H9 (cell line): ENCODE measurements at regions not wholly inside any gene's neighbourhood (a gene's known extent, or its start where the extent isn't known, plus 50 kb on each side); places are given as distances from the start of the nearest gene placed in this dataset.

Source experiments
- DNase-seq: peaks from one replicate; pipeline ENCODE4 v3.0.0-alpha.2; 2017
- H2AFZ ChIP-seq: one replicate; pipeline ENCODE4 v1.6.1; 2013; ENCODE audit warnings: mild to moderate bottlenecking, low read length, control low read depth, moderate library complexity
- H2AK5ac ChIP-seq: 2 replicates; pipeline ENCODE4 v1.6.1; 2013; ENCODE audit warnings: low read length, control low read depth, mixed read lengths; ENCODE audit not compliant: insufficient read length
- H2BK120ac ChIP-seq: one replicate; pipeline ENCODE4 v1.6.1; 2013; ENCODE audit warnings: low read depth, mild to moderate bottlenecking, low read length, control low read depth, inconsistent platforms; ENCODE audit not compliant: poor library complexity, severe bottlenecking
- H2BK12ac ChIP-seq: 2 replicates; pipeline ENCODE4 v1.6.1; 2013; ENCODE audit warnings: low read length, control low read depth, mixed read lengths, low read depth; ENCODE audit not compliant: insufficient read length
- H2BK15ac ChIP-seq: 2 replicates; pipeline ENCODE4 v1.6.1; 2013; ENCODE audit warnings: low read depth, low read length, control low read depth
- H2BK20ac ChIP-seq: one replicate; pipeline ENCODE4 v1.6.1; 2013; ENCODE audit warnings: low read depth, mild to moderate bottlenecking, low read length, control low read depth, inconsistent platforms; ENCODE audit not compliant: poor library complexity, severe bottlenecking
- H2BK5ac ChIP-seq: 2 replicates; pipeline ENCODE4 v1.6.1; 2013; ENCODE audit warnings: low read length, control low read depth, mixed read lengths; ENCODE audit not compliant: insufficient read length
- H3K14ac ChIP-seq: 2 replicates; pipeline ENCODE4 v1.6.1; 2013; ENCODE audit warnings: low read length, control low read depth; ENCODE audit not compliant: insufficient read depth
- H3K18ac ChIP-seq: 2 replicates; pipeline ENCODE4 v1.6.1; 2013; ENCODE audit warnings: low read depth, mild to moderate bottlenecking, mixed read lengths, low read length, control low read depth; ENCODE audit not compliant: insufficient read length
- H3K23ac ChIP-seq: 2 replicates; pipeline ENCODE4 v1.6.1; 2013; ENCODE audit warnings: low read length, control low read depth, mixed read lengths, low read depth; ENCODE audit not compliant: insufficient read length
- H3K23me2 ChIP-seq: 2 replicates; pipeline ENCODE4 v1.6.1; 2013; ENCODE audit warnings: low read depth, mild to moderate bottlenecking, mixed read lengths, low read length, control low read depth; ENCODE audit not compliant: insufficient read length, poor library complexity, severe bottlenecking
- H3K27ac ChIP-seq: 2 replicates; pipeline ENCODE4 v1.5.1; 2013; ENCODE audit warnings: low read length, control low read depth, mixed read lengths, low read depth; ENCODE audit not compliant: insufficient read length
- H3K27me3 ChIP-seq: 2 replicates; pipeline ENCODE4 v1.6.1; 2013; ENCODE audit warnings: low read length, control low read depth, inconsistent platforms; ENCODE audit not compliant: insufficient read depth
- H3K4ac ChIP-seq: 2 replicates; pipeline ENCODE4 v1.6.1; 2013; ENCODE audit warnings: low read depth, mild to moderate bottlenecking, control low read depth, inconsistent platforms, low read length, moderate library complexity
- H3K4me1 ChIP-seq: 2 replicates; pipeline ENCODE4 v1.6.1; 2013; ENCODE audit warnings: low read length, control low read depth, inconsistent platforms; ENCODE audit not compliant: insufficient read depth
- H3K4me2 ChIP-seq: 2 replicates; pipeline ENCODE4 v1.6.1; 2013; ENCODE audit warnings: low read length, control low read depth, mixed read lengths; ENCODE audit not compliant: insufficient read length, insufficient read depth
- H3K56ac ChIP-seq: 2 replicates; pipeline ENCODE4 v1.6.1; 2013; ENCODE audit warnings: low read depth, mild to moderate bottlenecking, mixed read lengths, low read length, control low read depth; ENCODE audit not compliant: insufficient read length
- H3K79me1 ChIP-seq: 2 replicates; pipeline ENCODE4 v1.6.1; 2013; ENCODE audit warnings: low read depth, mild to moderate bottlenecking, moderate library complexity, low read length, control low read depth, inconsistent platforms; ENCODE audit not compliant: insufficient read depth, poor library complexity, severe bottlenecking
- H3K79me2 ChIP-seq: 2 replicates; pipeline ENCODE4 v1.6.1; 2013; ENCODE audit warnings: low read length, control low read depth, inconsistent platforms; ENCODE audit not compliant: insufficient read depth
- H3K9ac ChIP-seq: 2 replicates; pipeline ENCODE4 v1.6.1; 2013; ENCODE audit warnings: low read length, control low read depth, mixed read lengths; ENCODE audit not compliant: insufficient read length; ENCODE audit errors: extremely low read depth
- H3K9me3 ChIP-seq: one replicate; pipeline ENCODE4 v1.6.1; 2013; ENCODE audit warnings: low read depth, low read length, inconsistent platforms; ENCODE audit not compliant: control insufficient read depth
- H3T11ph ChIP-seq: one replicate; pipeline ENCODE4 v1.6.1; 2013; ENCODE audit warnings: mild to moderate bottlenecking, low read length, control low read depth, inconsistent platforms
- H4K20me1 ChIP-seq: one replicate; pipeline ENCODE4 v1.6.1; 2013; ENCODE audit not compliant: control insufficient read depth, insufficient read length, insufficient read depth
- H4K5ac ChIP-seq: 2 replicates; pipeline ENCODE4 v1.6.1; 2013; ENCODE audit warnings: low read depth, mild to moderate bottlenecking, mixed read lengths, low read length, control low read depth; ENCODE audit not compliant: insufficient read length
- H4K8ac ChIP-seq: replicated peaks from 2 replicates; pipeline ENCODE4 v1.6.1; 2013; ENCODE audit warnings: low read length, control low read depth, mixed read lengths, low read depth; ENCODE audit not compliant: insufficient read length
- H4K91ac ChIP-seq: 2 replicates; pipeline ENCODE4 v1.6.1; 2013; ENCODE audit warnings: low read depth, mild to moderate bottlenecking, moderate library complexity, mixed read lengths, low read length, control low read depth; ENCODE audit not compliant: insufficient read length
- H3K27ac Mint-ChIP-seq, 3 experiments: 2 replicates in 2 of 3; 3 replicates in 1 of 3; pipeline ENCODE4 v1.8.0; 2020 to 2021; ENCODE audit warnings: mixed read lengths in 3 of 3, mild to moderate bottlenecking in 1 of 3, moderate library complexity in 1 of 3
- H3K27me3 Mint-ChIP-seq: 2 replicates; pipeline ENCODE4 v1.8.0; 2021; ENCODE audit warnings: low read depth, mild to moderate bottlenecking, moderate library complexity, mixed read lengths
- H3K36me3 Mint-ChIP-seq, 3 experiments: 2 replicates in 2 of 3; 3 replicates in 1 of 3; pipeline ENCODE4 v1.8.0; 2020 to 2021; ENCODE audit warnings: low read depth in 3 of 3, mixed read lengths in 3 of 3; ENCODE audit not compliant: insufficient read depth in 1 of 3
- H3K4me1 Mint-ChIP-seq, 2 experiments: 2 replicates each; pipeline ENCODE4 v1.8.0; 2020; ENCODE audit warnings: mixed read lengths in 2 of 2
- H3K4me3 Mint-ChIP-seq, 2 experiments: 2 replicates in 1 of 2; 3 replicates in 1 of 2; pipeline ENCODE4 v1.8.0; 2020 to 2021; ENCODE audit warnings: mild to moderate bottlenecking in 2 of 2, mixed read lengths in 2 of 2, moderate library complexity in 1 of 2
- H3K9me3 Mint-ChIP-seq, 2 experiments: 2 replicates in 1 of 2; 3 replicates in 1 of 2; pipeline ENCODE4 v1.8.0; 2020; ENCODE audit warnings: mild to moderate bottlenecking in 2 of 2, mixed read lengths in 2 of 2, moderate library complexity in 1 of 2
- TF ChIP-seq, protein P1 (sequence below): fragments of 200-600 bp; sonication (generic); conservative IDR thresholded peaks from 3 replicates; pipeline ENCODE4 v1.8.0; 2021; ENCODE audit warnings: antibody characterized with exemption, mild to moderate bottlenecking

DNA sequence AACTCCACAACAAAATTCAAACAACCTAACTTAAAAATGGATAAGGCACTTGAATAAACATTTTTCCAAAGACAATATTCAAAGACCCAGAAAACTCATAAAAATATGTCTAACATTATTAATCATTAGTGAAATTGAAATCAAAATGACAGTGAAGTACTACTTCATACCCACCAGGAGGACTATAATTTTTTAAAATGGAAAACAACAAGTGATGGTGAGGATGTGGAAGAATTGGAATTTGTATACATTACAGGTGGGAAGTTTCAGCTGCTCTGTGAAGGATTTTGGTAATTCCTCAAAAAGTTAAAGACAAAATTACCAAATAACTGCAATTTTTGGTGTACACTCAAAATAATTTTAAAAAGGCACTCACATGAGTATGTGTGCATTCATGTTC is 920.0 kb downstream of the TDRD15 start:
- H3K4me1 Mint-ChIP-seq, result peaks cover 0 to 4% of the 10 kb centered on the region in 2 experiments; a peak in 1 of 4 replicates
- Histone ChIP-seq H3K4me1 (no peaks in the 10 kb centered on the region), H2BK5ac (no peak overlapping the region), H3K27me3 (no peaks in the 10 kb centered on the region), H3K4ac (no peak overlapping the region), H3K9me3 (no peaks in the 10 kb centered on the region), H4K5ac (no peak overlapping the region), H3K27ac (no peak overlapping the region), H3T11ph (no peak overlapping the region), H2BK120ac (no peak overlapping the region), H4K20me1 (no peaks in the 10 kb centered on the region), H2AK5ac (no peak overlapping the region), H3K23ac (no peak overlapping the region), H2AFZ (no peak overlapping the region), H3K4me2 (no peak overlapping the region), H2BK20ac (no peak overlapping the region), H2BK15ac (no peak overlapping the region), H4K8ac (no peak overlapping the region), H3K9ac (no peak overlapping the region), H3K18ac (no peak overlapping the region), H3K56ac (no peak overlapping the region), H2BK12ac (no peak overlapping the region), H3K79me1 (no peaks in the 10 kb centered on the region), H4K91ac (no peak overlapping the region), H3K79me2 (no peaks in the 10 kb centered on the region), H3K14ac (no peak overlapping the region), H3K23me2 (no peaks in the 10 kb centered on the region)
- no peak for DNase-seq
- TF ChIP-seq, protein P1, sequence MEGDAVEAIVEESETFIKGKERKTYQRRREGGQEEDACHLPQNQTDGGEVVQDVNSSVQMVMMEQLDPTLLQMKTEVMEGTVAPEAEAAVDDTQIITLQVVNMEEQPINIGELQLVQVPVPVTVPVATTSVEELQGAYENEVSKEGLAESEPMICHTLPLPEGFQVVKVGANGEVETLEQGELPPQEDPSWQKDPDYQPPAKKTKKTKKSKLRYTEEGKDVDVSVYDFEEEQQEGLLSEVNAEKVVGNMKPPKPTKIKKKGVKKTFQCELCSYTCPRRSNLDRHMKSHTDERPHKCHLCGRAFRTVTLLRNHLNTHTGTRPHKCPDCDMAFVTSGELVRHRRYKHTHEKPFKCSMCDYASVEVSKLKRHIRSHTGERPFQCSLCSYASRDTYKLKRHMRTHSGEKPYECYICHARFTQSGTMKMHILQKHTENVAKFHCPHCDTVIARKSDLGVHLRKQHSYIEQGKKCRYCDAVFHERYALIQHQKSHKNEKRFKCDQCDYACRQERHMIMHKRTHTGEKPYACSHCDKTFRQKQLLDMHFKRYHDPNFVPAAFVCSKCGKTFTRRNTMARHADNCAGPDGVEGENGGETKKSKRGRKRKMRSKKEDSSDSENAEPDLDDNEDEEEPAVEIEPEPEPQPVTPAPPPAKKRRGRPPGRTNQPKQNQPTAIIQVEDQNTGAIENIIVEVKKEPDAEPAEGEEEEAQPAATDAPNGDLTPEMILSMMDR, result no peak; the same call in 2 of the 3 replicates
- no peak overlapping the region for H3K4me3 Mint-ChIP-seq
- peaks cover 0 to 1% (median 0%) of the 10 kb centered on the region in 3 experiments; a peak in 2 of 7 replicates for H3K36me3 Mint-ChIP-seq
- H3K27me3 Mint-ChIP-seq, result no peaks in the 10 kb centered on the region
- peaks cover 5 to 8% of the 10 kb centered on the region in 2 experiments; a peak in 3 of 5 replicates for H3K9me3 Mint-ChIP-seq
- no peak overlapping the region for H3K27ac Mint-ChIP-seq
